Keratinocyte (primary cell): ENCODE measurements at regions not wholly inside any gene's neighbourhood (a gene's known extent, or its start where the extent isn't known, plus 50 kb on each side); places are given as distances from the start of the nearest gene placed in this dataset.

Experiments used
- DNase-seq: peaks from one replicate; pipeline ENCODE4 v3.0.0-alpha.2; 2011; ENCODE audit warnings: low read depth, missing footprints, low spot score
- FAIRE-seq: peaks from 2 replicates; lab custom pipeline; 2011; peaks lifted over from hg19 to GRCh38; lab: Jason Lieb, UNC
- H2AFZ ChIP-seq: 2 replicates; pipeline ENCODE4 v1.6.0; 2012; ENCODE audit warnings: low read length, control low read depth, inconsistent platforms; ENCODE audit not compliant: control insufficient read depth
- H3K27ac ChIP-seq: 2 replicates; pipeline ENCODE4 v1.5.1; 2011; ENCODE audit warnings: low read length; ENCODE audit not compliant: control insufficient read depth, insufficient read depth
- H3K27me3 ChIP-seq: 3 replicates; pipeline ENCODE4 v1.6.0; 2011; ENCODE audit warnings: low read length; ENCODE audit not compliant: control insufficient read depth, insufficient read depth; ENCODE audit errors: extremely low read depth
- H3K36me3 ChIP-seq, 2 experiments: 2 replicates in 1 of 2; 3 replicates in 1 of 2; pipeline ENCODE4 v1.5.1; 2011; ENCODE audit warnings: low read length in 2 of 2, mild to moderate bottlenecking in 1 of 2; ENCODE audit not compliant: control insufficient read depth in 2 of 2, insufficient read depth in 2 of 2; ENCODE audit errors: extremely low read depth in 1 of 2
- H3K4me1 ChIP-seq: 3 replicates; pipeline ENCODE4 v1.5.1; 2011; ENCODE audit warnings: low read length; ENCODE audit not compliant: control insufficient read depth, insufficient read depth; ENCODE audit errors: extremely low read depth
- H3K4me2 ChIP-seq: 3 replicates; pipeline ENCODE4 v1.6.0; 2011; ENCODE audit warnings: low read depth, low read length; ENCODE audit not compliant: control insufficient read depth, insufficient read depth; ENCODE audit errors: extremely low read depth
- H3K4me3 ChIP-seq, 3 experiments: fragments of 200-600 bp in 1 of 3; sonication (generic) in 1 of 3; 2 replicates in 2 of 3; 3 replicates in 1 of 3; pipeline ENCODE4 v1.5.1; 2011 to 2016; ENCODE audit warnings: low read length in 3 of 3, mild to moderate bottlenecking in 3 of 3, control low read depth in 2 of 3, inconsistent platforms in 1 of 3, low read depth in 1 of 3, mixed read lengths in 1 of 3, mixed run types in 1 of 3, moderate library complexity in 1 of 3; ENCODE audit not compliant: control insufficient read depth in 2 of 3, insufficient read depth in 2 of 3; ENCODE audit errors: extremely low read depth in 1 of 3
- H3K79me2 ChIP-seq: 2 replicates; pipeline ENCODE4 v1.6.0; 2012; ENCODE audit warnings: low read length; ENCODE audit not compliant: control insufficient read depth, insufficient read depth
- H3K9ac ChIP-seq: 3 replicates; pipeline ENCODE4 v1.6.0; 2011; ENCODE audit warnings: low read length; ENCODE audit not compliant: control insufficient read depth, insufficient read depth; ENCODE audit errors: extremely low read depth
- H3K9me1 ChIP-seq: 3 replicates; pipeline ENCODE4 v1.6.0; 2011; ENCODE audit warnings: low read length; ENCODE audit not compliant: control insufficient read depth, insufficient read depth; ENCODE audit errors: extremely low read depth
- H3K9me3 ChIP-seq: 2 replicates; pipeline ENCODE4 v1.5.1; 2012; ENCODE audit warnings: low read depth, low read length; ENCODE audit not compliant: control insufficient read depth
- H4K20me1 ChIP-seq: 3 replicates; pipeline ENCODE4 v1.6.0; 2011; ENCODE audit warnings: low read length; ENCODE audit not compliant: control insufficient read depth, insufficient read depth; ENCODE audit errors: extremely low read depth
- EZH2 ChIP-seq: IDR thresholded peaks from one replicate; pipeline ENCODE4 v1.6.1; 2012; ENCODE audit warnings: inconsistent platforms, mild to moderate bottlenecking, low read length, moderate library complexity
- dilution Hi-C: fragments of 300-500 bp; cut with MboI; formaldehyde crosslinking; loops from one replicate; pipeline ENCODE4 v1.7.0; 2020; ENCODE audit warnings: low sequenced_read_pairs; ENCODE audit not compliant: extremely low pct_ligation_motif_present
- TF ChIP-seq, protein P1 (sequence below), 3 experiments: IDR thresholded peaks in 1 of 3; conservative IDR thresholded peaks in 1 of 3; optimal IDR thresholded peaks in 1 of 3; 2 replicates in 2 of 3; 3 replicates in 1 of 3; pipeline versions ENCODE3 to v1.5.1; 2011; ENCODE audit warnings: low read length in 3 of 3, mild to moderate bottlenecking in 3 of 3, moderate library complexity in 2 of 3, control low read depth in 1 of 3, inconsistent platforms in 1 of 3; ENCODE audit not compliant: insufficient read depth in 2 of 3; ENCODE audit errors: extremely low read depth in 1 of 3

DNA sequence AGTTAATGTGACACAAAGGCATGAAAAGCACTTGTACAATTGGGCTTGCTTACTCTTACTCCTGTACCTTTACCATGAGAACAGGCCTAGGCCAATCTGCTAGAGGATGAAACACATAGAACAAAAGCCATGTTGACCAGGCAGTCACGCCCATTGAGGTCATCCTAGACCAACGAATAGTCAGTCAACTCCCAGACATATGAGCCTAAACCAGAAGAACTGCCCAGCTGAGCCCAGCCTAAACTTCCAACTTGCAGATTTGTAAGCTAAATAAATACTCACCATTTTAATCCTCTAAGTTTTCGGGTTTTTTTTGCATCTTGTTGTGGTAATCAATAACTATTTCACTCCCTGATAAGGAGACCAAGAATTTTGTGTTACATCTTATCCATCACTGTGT, 164.8 kb upstream of the ADRA1B start:
- peak; percentile 29 for FAIRE-seq
- dilution Hi-C loops = no loop called here

DNA sequence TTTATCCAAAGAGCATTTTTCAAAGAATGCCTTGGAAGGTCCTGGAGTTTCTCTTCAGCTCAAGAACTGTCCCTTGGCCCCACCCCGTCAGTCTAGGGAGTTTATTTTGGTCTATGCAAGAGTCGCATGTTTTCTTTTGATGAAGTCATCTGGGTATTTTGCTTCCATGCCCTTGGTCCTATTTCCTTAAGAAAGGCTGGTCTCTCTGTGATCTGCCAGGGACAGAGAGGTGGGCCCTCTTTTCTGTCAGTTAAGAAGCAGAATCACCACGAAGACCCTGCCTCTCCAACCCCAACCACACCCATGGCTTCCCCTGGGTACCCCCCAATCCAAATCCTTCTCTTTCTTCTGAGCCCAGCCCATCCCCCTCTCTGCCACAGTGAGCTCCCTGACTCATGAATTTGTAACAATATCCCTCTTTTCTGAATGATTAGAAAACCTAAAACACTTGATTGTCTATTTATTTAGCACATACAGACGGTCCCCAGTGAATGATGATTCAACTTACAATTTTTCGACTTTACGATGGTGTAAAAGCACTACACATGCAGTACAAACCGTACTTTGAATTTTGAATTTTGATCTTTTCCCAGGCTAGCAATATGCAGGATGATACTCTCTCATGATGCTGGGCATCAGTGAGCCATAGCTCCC, 163.5 kb upstream of the ADRA1B start:
- no peaks in the 10 kb centered on the region for H3K79me2 ChIP-seq

More for the DNA sequence above, 164.8 kb upstream of the ADRA1B start:
- TF ChIP-seq, protein P1, sequence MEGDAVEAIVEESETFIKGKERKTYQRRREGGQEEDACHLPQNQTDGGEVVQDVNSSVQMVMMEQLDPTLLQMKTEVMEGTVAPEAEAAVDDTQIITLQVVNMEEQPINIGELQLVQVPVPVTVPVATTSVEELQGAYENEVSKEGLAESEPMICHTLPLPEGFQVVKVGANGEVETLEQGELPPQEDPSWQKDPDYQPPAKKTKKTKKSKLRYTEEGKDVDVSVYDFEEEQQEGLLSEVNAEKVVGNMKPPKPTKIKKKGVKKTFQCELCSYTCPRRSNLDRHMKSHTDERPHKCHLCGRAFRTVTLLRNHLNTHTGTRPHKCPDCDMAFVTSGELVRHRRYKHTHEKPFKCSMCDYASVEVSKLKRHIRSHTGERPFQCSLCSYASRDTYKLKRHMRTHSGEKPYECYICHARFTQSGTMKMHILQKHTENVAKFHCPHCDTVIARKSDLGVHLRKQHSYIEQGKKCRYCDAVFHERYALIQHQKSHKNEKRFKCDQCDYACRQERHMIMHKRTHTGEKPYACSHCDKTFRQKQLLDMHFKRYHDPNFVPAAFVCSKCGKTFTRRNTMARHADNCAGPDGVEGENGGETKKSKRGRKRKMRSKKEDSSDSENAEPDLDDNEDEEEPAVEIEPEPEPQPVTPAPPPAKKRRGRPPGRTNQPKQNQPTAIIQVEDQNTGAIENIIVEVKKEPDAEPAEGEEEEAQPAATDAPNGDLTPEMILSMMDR (optimal IDR thresholded peaks at IDR 0.05 in 1 of 3, IDR thresholded peaks at IDR 0.05 in 1 of 3, conservative IDR thresholded peaks at IDR 0.05 in 1 of 3; ENCODE audit: extremely low read depth in 1 of 3, insufficient read depth in 2 of 3, low read length in 3 of 3) = no peak
- no peak for TF ChIP-seq EZH2
- Histone ChIP-seq H3K4me2 (no peak overlapping the region), H3K79me2 (no peaks in the 10 kb centered on the region), H3K9ac (no peak overlapping the region), H3K27ac (no peak overlapping the region), H3K9me3 (no peaks in the 10 kb centered on the region), H3K4me1 (no peaks in the 10 kb centered on the region), H3K36me3 (no peaks in the 10 kb centered on the region), H2AFZ (no peak overlapping the region), H4K20me1 (no peaks in the 10 kb centered on the region), H3K4me3 (no peak overlapping the region), H3K9me1 (no peaks in the 10 kb centered on the region), H3K27me3 (no peaks in the 10 kb centered on the region)
- DNase-seq = no peak

More for the DNA sequence above, 163.5 kb upstream of the ADRA1B start:
- no peaks in the 10 kb centered on the region for H3K9me1 ChIP-seq
- H3K4me3 ChIP-seq = no peak overlapping the region
- H3K9me3 ChIP-seq = no peaks in the 10 kb centered on the region
- no peak overlapping the region for H2AFZ ChIP-seq
- FAIRE-seq (no peak), DNase-seq (no peak)
- H3K36me3 ChIP-seq = no peaks in the 10 kb centered on the region
- dilution Hi-C loops = no loop called here
- TF ChIP-seq, protein P1 (optimal IDR thresholded peaks at IDR 0.05 in 1 of 3, IDR thresholded peaks at IDR 0.05 in 1 of 3, conservative IDR thresholded peaks at IDR 0.05 in 1 of 3; ENCODE audit: extremely low read depth in 1 of 3, insufficient read depth in 2 of 3, low read length in 3 of 3) = no peak
- no peak for TF ChIP-seq EZH2
- H3K27ac ChIP-seq = no peak overlapping the region
- H4K20me1 ChIP-seq = no peaks in the 10 kb centered on the region
- peaks cover under 1% of the 10 kb centered on the region for H3K4me1 ChIP-seq
- H3K4me2 ChIP-seq = no peak overlapping the region
- H3K9ac ChIP-seq = no peak overlapping the region
- no peaks in the 10 kb centered on the region for H3K27me3 ChIP-seq
